OCI-LY7 (cell line): ENCODE measurements at regions not wholly inside any gene's neighbourhood (a gene's known extent, or its start where the extent isn't known, plus 50 kb on each side); places are given as distances from the start of the nearest gene placed in this dataset.

Experiments
- EZH2phosphoT487 ChIP-seq: fragments of 200-600 bp; sonication (generic); IDR thresholded peaks from 2 replicates; pipeline ENCODE4 v1.6.1; 2018; ENCODE audit warnings: low read depth, borderline replicate concordance, mild to moderate bottlenecking, mixed run types, antibody characterized with exemption, low read length, moderate library complexity, mixed read lengths
- TF ChIP-seq, protein P1 (sequence below): fragments of 200-600 bp; sonication (generic); conservative IDR thresholded peaks from 2 replicates; pipeline ENCODE4 v1.5.1; 2014; ENCODE audit warnings: mild to moderate bottlenecking, antibody characterized with exemption, low read length, moderate library complexity, mixed read lengths

DNA sequence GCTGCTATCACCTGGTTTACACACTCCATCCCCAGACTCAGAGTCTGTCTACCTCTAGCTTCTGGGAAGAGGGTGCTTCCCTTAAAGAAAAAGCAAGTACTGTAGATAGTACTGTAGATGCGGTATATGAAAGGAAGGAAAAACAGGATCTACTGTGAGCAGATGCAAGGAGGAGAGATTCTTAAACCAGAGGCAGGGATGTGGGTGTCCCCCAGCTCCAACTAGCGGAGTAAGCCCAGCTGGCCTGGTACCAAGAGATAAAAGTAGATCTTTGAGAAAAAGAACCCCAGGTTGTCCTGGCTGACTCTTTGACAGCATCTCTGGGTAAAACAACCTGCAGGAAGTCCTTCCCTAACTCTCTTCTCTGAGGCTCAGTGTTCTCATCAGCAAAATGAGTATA lies 523.7 kb upstream of the PROK2 start:
- TF ChIP-seq EZH2phosphoT487 = no peak
- TF ChIP-seq, protein P1, sequence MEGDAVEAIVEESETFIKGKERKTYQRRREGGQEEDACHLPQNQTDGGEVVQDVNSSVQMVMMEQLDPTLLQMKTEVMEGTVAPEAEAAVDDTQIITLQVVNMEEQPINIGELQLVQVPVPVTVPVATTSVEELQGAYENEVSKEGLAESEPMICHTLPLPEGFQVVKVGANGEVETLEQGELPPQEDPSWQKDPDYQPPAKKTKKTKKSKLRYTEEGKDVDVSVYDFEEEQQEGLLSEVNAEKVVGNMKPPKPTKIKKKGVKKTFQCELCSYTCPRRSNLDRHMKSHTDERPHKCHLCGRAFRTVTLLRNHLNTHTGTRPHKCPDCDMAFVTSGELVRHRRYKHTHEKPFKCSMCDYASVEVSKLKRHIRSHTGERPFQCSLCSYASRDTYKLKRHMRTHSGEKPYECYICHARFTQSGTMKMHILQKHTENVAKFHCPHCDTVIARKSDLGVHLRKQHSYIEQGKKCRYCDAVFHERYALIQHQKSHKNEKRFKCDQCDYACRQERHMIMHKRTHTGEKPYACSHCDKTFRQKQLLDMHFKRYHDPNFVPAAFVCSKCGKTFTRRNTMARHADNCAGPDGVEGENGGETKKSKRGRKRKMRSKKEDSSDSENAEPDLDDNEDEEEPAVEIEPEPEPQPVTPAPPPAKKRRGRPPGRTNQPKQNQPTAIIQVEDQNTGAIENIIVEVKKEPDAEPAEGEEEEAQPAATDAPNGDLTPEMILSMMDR = no peak
